ENCODE measurements at regions not wholly inside any gene's neighbourhood (a gene's known extent, or its start where the extent isn't known, plus 50 kb on each side); places are given as distances from the start of the nearest gene placed in this dataset.

- Histone ChIP-seq H3K9me3 (peaks cover 0 to 3% (median 0%) of the 10 kb centered on the region in 4 donors), H3K4me3 (no peak overlapping the region), H3K36me3 (no peaks in the 10 kb centered on the region), H3K27ac (no peak overlapping the region), H3K4me1 (peaks cover 0 to 8% (median 0%) of the 10 kb centered on the region in 4 donors), H3K27me3 (no peaks in the 10 kb centered on the region)
- no peak for TF ChIP-seq EP300 (IDR thresholded peaks at IDR 0.05)
- TF ChIP-seq POLR2A (IDR thresholded peaks at IDR 0.05), result no peak
- TF ChIP-seq CTCF (IDR thresholded peaks at IDR 0.05), result no peak
- WGBS, 2 donors, result 94 to 96% methylated on average over 1 of the region's 1 CpG
- no peak for DNase-seq (ENCODE audit: low spot score in 2 of 2)
Observed at GRCh38 chr1:70490153-70490552, 79.1 kb downstream of the CTH start.

- H3K27ac ChIP-seq, result no peak overlapping the region
- H3K9me3 ChIP-seq, result no peaks in the 10 kb centered on the region
- H3K36me3 ChIP-seq, result no peaks in the 10 kb centered on the region
- no peaks in the 10 kb centered on the region for H3K27me3 ChIP-seq
- H3K4me1 ChIP-seq, result no peaks in the 10 kb centered on the region
- WGBS, 2 donors, result 68 to 71% methylated on average over 2 of the region's 2 CpGs
- no peak for DNase-seq (ENCODE audit: low spot score in 2 of 2)
- no peak for TF ChIP-seq EP300 (IDR thresholded peaks at IDR 0.05)
- TF ChIP-seq POLR2A (IDR thresholded peaks at IDR 0.05), result no peak
- no peak for TF ChIP-seq CTCF (IDR thresholded peaks at IDR 0.05)
- no peak overlapping the region for H3K4me3 ChIP-seq
Observed at GRCh38 chr1:70495370-70495769, 84.3 kb downstream of the CTH start.

- Histone ChIP-seq H3K9me3 (no peaks in the 10 kb centered on the region), H3K36me3 (no peaks in the 10 kb centered on the region), H3K4me1 (no peaks in the 10 kb centered on the region), H3K4me3 (no peak overlapping the region), H3K27me3 (no peaks in the 10 kb centered on the region), H3K27ac (no peak overlapping the region)
- TF ChIP-seq CTCF (IDR thresholded peaks at IDR 0.05) (no peak), EP300 (IDR thresholded peaks at IDR 0.05) (no peak), POLR2A (IDR thresholded peaks at IDR 0.05) (no peak)
- WGBS, 2 donors, result 73 to 78% methylated on average over 2 of the region's 2 CpGs
- no peak for DNase-seq (ENCODE audit: low spot score in 2 of 2)
Observed at GRCh38 chr1:70496181-70496580, 85.1 kb downstream of the CTH start.

- WGBS, 2 donors, result 65 to 71% methylated on average over 3 of the region's 3 CpGs
Observed at GRCh38 chr1:70497152-70497551, 86.1 kb downstream of the CTH start.

GRCh38 chr1:70498666-70499065 lies 87.6 kb downstream of the CTH start:
- WGBS, 2 donors, result 34 to 36% methylated on average over 2 of the region's 2 CpGs
- H3K36me3 ChIP-seq, result no peaks in the 10 kb centered on the region
- no peak overlapping the region for H3K4me3 ChIP-seq
- DNase-seq (ENCODE audit: low spot score in 2 of 2), result no peak
- TF ChIP-seq POLR2A (IDR thresholded peaks at IDR 0.05) (no peak), CTCF (IDR thresholded peaks at IDR 0.05) (no peak), EP300 (IDR thresholded peaks at IDR 0.05) (no peak)
- no peaks in the 10 kb centered on the region for H3K27me3 ChIP-seq
- no peak overlapping the region for H3K27ac ChIP-seq
- no peaks in the 10 kb centered on the region for H3K4me1 ChIP-seq
- H3K9me3 ChIP-seq, result no peaks in the 10 kb centered on the region

More at GRCh38 chr1:70497152-70497551, 86.1 kb downstream of the CTH start:
- Histone ChIP-seq H3K27ac (no peak overlapping the region), H3K9me3 (no peaks in the 10 kb centered on the region), H3K4me3 (no peak overlapping the region), H3K4me1 (no peaks in the 10 kb centered on the region), H3K36me3 (no peaks in the 10 kb centered on the region), H3K27me3 (no peaks in the 10 kb centered on the region)
- DNase-seq (ENCODE audit: low spot score in 2 of 2), result no peak
- TF ChIP-seq CTCF (IDR thresholded peaks at IDR 0.05) (no peak), EP300 (IDR thresholded peaks at IDR 0.05) (no peak), POLR2A (IDR thresholded peaks at IDR 0.05) (no peak)
